SK-N-SH treated with all-trans-retinoic acid at 6 μM for 48 hours (cell line): ENCODE measurements at regions not wholly inside any gene's neighbourhood (a gene's known extent, or its start where the extent isn't known, plus 50 kb on each side); places are given as distances from the start of the nearest gene placed in this dataset.

Experiments used
- ESRRG ChIP-seq: fragments of 250-450 bp; sonication (Bioruptor Pico); IDR thresholded peaks from 2 replicates; pipeline ENCODE4 v1.6.1; 2021; ENCODE audit warnings: mild to moderate bottlenecking
- GLIS3 ChIP-seq: fragments of 250-450 bp; sonication (Bioruptor Pico); IDR thresholded peaks from 2 replicates; pipeline ENCODE4 v1.5.0; 2020; ENCODE audit warnings: mild to moderate bottlenecking, moderate library complexity
- ISL1 ChIP-seq: fragments of 250-450 bp; sonication (Bioruptor Pico); IDR thresholded peaks from 2 replicates; pipeline ENCODE4 v2.1.2; 2022; ENCODE audit warnings: mild to moderate bottlenecking, moderate library complexity
- TOX ChIP-seq: fragments of 250-450 bp; sonication (Bioruptor Pico); IDR thresholded peaks from 2 replicates; pipeline ENCODE4 v1.8.0; 2021; ENCODE audit warnings: mild to moderate bottlenecking, moderate library complexity, borderline replicate concordance
- ZFP3 ChIP-seq: fragments of 250-450 bp; sonication (Bioruptor Pico); IDR thresholded peaks from 2 replicates; pipeline ENCODE4 v1.5.0; 2020; ENCODE audit warnings: mild to moderate bottlenecking, moderate library complexity
- ZFP30 ChIP-seq: fragments of 450-650 bp; formaldehyde crosslinking; IDR thresholded peaks from 2 replicates; pipeline ENCODE4 v1.5.0; 2022; ENCODE audit warnings: mild to moderate bottlenecking, moderate library complexity
- ZNF70 ChIP-seq: fragments of 450-650 bp; formaldehyde crosslinking; IDR thresholded peaks from 2 replicates; pipeline ENCODE4 v1.5.0; 2020; ENCODE audit warnings: mild to moderate bottlenecking, moderate library complexity
- TF ChIP-seq, protein P1 (sequence below): fragments of 250-450 bp; sonication (Bioruptor Pico); IDR thresholded peaks from 2 replicates; pipeline ENCODE4 v1.8.0; 2020; ENCODE audit warnings: mild to moderate bottlenecking, moderate library complexity, borderline replicate concordance
- TF ChIP-seq, protein P2 (sequence below): fragments of 250-450 bp; sonication (Bioruptor Pico); IDR thresholded peaks from 2 replicates; pipeline ENCODE4 v1.5.1; 2020; ENCODE audit warnings: low read depth, mild to moderate bottlenecking, moderate library complexity
- TF ChIP-seq, protein P3 (sequence below): fragments of 250-450 bp; sonication (Bioruptor Pico); IDR thresholded peaks from 2 replicates; pipeline ENCODE4 v1.5.0; 2020; ENCODE audit warnings: mild to moderate bottlenecking, moderate library complexity

DNA sequence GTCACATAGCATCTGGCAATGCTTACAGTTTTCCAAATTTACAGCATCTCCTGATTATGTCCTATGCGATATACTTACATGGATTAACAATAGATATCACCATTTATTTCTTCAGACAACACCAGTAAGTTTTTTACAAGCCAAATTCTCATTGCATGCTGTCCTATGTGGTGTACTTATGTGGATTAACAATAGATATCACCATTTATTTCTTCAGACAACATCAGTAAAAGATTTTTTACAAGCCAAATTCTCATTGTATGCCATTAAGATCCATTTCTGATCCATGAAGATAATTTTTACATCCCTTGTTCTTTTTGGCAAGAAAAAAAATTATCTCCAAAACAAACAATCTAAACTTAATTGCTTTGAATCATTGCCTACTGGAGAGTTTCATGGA lies 340.9 kb downstream of the KCNN2 start:
- TF ChIP-seq ISL1, result no peak
- no peak for TF ChIP-seq GLIS3 (CRISPR knock-in tag)
- TF ChIP-seq, protein P1, sequence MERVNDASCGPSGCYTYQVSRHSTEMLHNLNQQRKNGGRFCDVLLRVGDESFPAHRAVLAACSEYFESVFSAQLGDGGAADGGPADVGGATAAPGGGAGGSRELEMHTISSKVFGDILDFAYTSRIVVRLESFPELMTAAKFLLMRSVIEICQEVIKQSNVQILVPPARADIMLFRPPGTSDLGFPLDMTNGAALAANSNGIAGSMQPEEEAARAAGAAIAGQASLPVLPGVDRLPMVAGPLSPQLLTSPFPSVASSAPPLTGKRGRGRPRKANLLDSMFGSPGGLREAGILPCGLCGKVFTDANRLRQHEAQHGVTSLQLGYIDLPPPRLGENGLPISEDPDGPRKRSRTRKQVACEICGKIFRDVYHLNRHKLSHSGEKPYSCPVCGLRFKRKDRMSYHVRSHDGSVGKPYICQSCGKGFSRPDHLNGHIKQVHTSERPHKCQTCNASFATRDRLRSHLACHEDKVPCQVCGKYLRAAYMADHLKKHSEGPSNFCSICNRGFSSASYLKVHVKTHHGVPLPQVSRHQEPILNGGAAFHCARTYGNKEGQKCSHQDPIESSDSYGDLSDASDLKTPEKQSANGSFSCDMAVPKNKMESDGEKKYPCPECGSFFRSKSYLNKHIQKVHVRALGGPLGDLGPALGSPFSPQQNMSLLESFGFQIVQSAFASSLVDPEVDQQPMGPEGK, result no peak
- TF ChIP-seq, protein P2, sequence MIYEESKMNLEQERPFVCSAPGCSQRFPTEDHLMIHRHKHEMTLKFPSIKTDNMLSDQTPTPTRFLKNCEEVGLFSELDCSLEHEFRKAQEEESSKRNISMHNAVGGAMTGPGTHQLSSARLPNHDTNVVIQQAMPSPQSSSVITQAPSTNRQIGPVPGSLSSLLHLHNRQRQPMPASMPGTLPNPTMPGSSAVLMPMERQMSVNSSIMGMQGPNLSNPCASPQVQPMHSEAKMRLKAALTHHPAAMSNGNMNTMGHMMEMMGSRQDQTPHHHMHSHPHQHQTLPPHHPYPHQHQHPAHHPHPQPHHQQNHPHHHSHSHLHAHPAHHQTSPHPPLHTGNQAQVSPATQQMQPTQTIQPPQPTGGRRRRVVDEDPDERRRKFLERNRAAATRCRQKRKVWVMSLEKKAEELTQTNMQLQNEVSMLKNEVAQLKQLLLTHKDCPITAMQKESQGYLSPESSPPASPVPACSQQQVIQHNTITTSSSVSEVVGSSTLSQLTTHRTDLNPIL (CRISPR knock-in tag), result no peak
- no peak for TF ChIP-seq ZFP30 (CRISPR knock-in tag)
- TF ChIP-seq ZNF70 (CRISPR knock-in tag), result no peak
- TF ChIP-seq ZFP3, result no peak
- TF ChIP-seq ESRRG, result no peak
- no peak for TF ChIP-seq TOX (CRISPR knock-in tag)
- TF ChIP-seq, protein P3, sequence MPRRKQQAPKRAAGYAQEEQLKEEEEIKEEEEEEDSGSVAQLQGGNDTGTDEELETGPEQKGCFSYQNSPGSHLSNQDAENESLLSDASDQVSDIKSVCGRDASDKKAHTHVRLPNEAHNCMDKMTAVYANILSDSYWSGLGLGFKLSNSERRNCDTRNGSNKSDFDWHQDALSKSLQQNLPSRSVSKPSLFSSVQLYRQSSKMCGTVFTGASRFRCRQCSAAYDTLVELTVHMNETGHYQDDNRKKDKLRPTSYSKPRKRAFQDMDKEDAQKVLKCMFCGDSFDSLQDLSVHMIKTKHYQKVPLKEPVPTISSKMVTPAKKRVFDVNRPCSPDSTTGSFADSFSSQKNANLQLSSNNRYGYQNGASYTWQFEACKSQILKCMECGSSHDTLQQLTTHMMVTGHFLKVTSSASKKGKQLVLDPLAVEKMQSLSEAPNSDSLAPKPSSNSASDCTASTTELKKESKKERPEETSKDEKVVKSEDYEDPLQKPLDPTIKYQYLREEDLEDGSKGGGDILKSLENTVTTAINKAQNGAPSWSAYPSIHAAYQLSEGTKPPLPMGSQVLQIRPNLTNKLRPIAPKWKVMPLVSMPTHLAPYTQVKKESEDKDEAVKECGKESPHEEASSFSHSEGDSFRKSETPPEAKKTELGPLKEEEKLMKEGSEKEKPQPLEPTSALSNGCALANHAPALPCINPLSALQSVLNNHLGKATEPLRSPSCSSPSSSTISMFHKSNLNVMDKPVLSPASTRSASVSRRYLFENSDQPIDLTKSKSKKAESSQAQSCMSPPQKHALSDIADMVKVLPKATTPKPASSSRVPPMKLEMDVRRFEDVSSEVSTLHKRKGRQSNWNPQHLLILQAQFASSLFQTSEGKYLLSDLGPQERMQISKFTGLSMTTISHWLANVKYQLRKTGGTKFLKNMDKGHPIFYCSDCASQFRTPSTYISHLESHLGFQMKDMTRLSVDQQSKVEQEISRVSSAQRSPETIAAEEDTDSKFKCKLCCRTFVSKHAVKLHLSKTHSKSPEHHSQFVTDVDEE, result no peak
